ENCODE measurements at regions not wholly inside any gene's neighbourhood (a gene's known extent, or its start where the extent isn't known, plus 50 kb on each side); places are given as distances from the start of the nearest gene placed in this dataset.
"Not testable (repeated sequence)": the region's sequence is repeated elsewhere in the genome, so short reads cannot be mapped to it uniquely, and the experiment has no call there.

DNA sequence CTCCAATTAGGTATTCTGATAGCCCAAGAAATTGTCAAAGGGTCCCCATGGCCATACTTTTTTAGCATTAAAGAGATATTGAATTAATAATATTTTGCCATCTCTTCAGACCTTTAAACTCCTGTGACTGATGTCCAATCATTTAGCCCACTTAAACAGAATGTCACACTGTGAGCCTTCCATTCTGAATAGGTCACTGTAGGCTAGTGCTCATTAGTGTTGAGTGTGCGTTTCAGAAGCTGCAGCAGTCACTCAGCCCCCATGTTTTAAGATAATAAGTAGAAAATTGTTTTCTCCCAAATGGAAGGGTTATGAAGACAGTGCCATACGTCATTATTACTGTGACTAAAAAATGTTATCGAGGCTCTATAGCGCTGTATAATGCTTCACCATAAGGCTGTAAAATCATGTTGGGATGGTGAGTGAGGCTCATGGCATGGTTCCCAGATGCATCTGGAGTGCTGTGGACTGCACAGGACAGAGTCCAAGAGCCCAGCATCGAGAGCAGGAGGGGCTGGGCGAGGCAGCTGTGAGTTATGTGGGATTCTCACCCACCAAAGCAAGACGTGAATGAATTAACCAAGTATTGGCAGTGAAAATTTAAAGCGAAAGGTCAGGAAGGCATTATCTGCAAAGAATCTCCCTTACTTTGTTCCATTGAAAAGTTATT is 2112.9 kb upstream of the WWC1 start:
- no peak for DNase-seq

DNA sequence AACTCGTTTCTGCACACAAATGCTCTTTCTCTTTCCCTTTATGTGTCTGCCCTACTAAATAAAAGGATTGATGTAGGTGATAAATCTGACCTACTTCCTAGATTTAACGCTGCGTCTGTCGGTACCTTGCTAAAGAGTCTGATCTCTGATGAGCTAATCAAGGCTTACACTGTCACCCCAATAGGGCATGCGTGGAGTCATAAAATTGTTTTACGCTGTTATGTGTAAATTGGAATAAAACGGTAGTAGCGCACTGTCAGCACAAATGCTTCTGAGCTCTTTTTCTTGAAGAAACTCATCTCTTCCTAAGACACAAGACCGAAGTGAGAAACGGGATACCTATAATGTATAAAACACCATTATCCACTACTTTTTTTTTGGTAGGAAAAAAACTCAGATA is 2106.3 kb upstream of the WWC1 start:
- no peak for DNase-seq

DNA sequence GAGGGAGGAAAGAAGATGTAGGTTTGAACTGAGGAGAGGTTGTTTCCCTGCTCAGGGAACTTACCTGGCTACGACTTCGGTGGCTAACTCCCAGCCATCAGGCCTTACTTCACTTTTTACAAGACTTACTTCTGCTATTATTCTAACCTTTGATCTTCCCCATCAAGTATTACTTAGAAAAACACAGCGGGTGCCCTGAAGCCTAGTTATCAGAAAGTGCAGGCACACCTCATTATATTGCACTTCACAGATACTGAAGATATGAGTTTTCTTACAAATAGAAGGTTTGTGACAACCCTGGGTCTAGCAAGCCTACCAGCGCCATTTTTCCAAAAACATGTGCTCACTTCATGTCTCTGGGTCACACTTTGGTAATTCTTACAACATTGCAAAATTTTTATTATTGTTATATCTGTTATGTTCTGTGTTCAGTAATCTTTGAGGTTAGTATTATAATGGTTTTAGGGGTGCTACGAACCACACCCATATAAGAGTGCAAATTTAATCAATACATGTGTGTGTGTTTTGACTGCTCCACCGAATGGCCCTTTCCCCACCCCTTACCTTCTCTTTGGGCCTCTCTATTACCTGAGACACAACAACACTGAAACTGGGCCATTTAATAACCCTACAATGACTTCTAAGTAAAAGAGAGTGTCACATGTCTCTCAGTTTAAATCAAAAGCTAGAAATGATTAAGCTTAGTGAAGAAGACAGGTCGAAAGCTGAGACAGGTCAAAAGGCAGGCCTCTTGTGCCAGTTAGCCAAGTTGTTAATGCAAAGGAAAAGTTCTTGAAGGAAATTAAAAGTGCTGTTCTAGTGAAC is 2102.7 kb upstream of the WWC1 start:
- no peak for DNase-seq

DNA sequence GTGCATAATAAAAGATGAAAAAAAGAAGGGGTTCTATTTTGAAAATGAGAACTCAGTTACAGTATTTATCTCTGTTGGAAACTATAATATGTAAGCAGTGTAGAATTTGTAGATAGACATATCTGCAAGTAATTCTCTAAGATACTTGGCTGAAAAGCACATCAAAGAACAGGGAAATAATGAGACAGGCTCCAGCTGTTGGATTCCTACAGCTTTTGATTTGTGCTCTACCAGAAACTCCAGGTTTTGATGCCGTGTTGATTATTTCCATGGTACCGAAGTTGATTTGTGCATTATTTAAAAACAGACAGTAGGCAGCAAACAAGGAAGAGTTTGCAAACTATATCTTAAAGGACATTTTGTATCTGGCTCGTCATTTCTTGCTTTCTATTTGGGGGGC is 2098.7 kb upstream of the WWC1 start:
- DNase-seq = no peak

DNA sequence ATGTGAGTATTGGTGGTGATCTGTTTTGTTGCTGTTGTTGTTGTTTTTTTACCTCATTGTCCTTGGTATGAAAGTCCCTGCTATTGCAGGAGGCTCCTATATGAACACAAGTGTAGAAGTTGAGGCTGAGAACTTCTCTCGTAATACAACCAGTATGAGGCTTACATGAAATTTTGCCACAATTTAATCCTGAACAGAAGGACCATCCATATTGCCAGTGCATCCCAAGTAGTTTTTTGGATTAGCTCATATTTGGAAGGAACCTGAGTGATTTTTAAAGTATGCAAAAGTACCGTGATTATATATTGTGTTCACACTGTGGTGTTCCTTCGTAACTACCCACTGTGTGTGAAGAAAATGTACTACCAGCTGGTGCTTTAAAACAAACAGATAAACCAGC is 2095.5 kb upstream of the WWC1 start:
- DNase-seq = no peak

DNA sequence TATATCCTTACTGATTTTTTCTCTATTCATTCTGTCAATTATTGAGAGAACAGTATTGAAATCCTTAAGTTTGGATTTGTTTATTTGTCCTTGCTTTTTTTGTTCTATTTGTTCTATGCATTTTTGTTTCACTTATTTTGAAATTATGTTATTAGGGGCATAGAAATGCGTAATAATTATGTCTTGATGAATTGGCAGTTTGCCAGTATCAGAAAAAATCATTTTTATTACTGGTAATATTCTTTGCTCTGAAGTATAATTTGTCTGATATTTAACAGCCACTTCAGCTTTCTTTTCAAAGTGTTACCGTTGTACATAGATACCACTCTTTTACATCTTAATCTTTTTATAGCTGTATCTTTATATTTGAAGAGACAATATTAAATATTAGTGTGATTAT is 2090.9 kb upstream of the WWC1 start:
- DNase-seq = no peak

DNA sequence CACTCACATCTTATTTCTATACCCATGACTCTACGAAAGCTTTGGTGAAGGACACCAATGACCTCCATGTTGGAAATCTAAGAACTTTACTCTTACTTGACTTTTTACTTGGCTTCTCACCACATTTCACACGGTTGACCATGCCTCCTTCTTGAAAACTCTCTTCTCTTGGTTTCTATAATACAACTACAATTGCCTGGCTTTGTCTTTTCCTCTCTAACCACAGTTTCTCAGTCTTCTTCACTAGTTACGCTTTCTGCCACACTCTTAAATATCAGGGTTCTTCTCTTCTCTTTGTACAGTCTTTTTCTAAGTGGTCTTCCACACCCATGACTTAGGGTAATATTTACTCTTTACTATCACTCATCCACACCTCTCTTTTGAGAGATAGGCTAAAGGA is 2079.8 kb upstream of the WWC1 start:
- DNase-seq = no peak

DNA sequence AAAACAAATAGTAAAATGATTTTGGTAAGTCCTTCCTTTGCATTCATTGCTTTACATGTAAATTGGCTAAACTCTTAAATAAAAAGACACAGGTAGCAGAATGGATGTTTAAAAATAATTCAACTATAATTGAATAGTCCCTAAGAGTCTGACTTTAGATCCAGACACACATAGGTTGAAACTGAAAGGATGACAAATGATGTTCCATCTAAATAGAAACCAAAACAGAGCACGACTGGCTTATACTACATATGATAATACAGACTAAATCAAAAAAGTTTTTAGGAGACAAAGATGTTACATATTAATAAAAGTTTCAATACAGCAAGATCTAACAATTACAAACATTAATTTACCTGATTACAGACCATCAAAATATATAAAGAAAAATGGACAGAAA is 2055.1 kb upstream of the WWC1 start:
- DNase-seq = no peak

DNA sequence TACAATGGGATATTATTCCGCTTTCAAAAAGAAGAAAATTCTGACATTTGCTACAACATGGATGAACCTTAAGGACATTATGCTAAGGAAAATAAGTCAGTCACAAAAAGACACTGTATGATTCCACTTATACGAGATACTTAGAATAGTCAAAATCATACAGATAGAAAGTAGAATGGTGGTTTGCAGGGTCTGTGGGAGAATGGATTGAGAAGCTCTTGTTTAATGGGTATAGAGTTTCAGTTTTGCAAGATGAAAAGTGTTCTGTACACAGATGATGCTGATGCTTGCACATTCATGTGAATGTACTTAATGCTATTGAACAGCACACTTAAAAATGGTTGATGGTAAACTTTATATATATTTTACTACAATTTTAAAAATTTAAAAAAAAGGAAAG is 2050.7 kb upstream of the WWC1 start:
- no peak for DNase-seq

DNA sequence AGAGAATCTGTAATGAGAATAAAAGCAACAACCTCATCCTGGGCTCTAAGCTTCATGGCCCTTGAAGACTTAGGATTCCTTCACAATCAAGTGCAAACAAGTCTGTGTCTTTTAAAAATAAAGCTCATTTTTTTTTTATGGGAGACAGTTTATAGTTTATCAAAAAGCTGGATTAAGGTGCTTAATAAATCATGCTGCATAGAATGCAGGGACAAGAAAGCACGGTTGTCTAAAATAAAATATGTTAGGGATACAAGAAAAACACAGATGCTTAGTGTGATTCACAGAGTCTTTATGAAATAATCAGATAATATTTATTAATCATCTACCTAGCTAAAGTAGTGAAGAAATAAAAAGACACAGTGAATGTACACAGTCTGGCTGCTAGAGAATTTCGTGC is 2045.9 kb upstream of the WWC1 start:
- no peak for DNase-seq

DNA sequence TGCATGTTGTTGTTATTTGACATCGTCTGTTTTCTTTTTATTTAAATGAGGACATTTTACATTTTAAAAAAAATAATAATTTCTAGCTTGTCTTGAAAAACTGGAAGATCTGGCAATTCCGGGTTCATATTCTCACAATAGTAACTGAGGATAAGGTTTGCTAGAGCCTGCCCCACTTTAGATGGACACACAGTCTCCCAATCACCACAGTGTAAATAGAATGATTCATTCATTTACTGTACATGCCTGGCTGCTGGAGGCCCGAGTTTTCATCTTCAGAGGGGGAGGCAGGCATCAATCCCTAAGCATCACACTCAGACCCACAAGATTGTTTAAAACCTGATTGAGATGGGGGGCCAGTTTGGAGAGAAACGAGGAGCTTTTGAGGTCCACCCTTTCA is 2039.7 kb upstream of the WWC1 start:
- DNase-seq = no peak

DNA sequence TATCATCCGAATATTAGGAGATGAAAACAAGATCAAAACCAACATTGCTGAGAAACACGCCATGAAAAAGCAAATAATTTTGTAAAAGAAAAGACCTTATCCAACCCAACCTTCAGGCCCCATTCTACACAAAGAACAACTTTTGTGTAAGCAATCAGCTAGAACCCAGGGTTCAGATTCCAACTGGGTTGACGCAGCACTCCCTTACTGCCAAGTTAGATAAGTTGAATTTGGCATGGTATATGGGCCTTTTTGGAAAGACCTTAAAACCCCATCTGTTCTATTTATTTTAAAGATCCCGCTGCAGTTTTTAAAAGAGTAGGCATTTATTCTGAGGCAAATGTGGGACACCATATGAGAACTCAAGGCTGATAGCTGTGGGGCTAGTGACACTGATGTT is 2033.8 kb upstream of the WWC1 start:
- DNase-seq = no peak

DNA sequence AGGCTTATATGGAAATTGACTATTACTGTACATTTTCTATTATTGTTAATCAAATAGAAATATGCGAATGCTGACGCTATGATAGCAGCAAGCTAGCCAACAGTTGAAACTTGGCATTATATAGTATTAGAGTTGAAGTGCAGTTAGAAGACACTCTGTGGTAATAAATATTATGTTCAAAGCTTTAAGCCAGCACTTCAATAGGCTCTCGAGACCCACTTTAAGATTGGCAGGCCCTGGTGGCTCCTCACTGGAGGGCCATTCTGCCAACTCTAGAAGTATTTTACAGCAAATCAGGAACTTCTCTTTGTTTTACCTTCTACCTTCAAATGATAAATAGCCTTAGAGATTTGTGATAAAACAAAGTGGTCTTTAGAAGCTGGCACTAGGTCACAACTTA is 2029.0 kb upstream of the WWC1 start:
- no peak for DNase-seq

DNA sequence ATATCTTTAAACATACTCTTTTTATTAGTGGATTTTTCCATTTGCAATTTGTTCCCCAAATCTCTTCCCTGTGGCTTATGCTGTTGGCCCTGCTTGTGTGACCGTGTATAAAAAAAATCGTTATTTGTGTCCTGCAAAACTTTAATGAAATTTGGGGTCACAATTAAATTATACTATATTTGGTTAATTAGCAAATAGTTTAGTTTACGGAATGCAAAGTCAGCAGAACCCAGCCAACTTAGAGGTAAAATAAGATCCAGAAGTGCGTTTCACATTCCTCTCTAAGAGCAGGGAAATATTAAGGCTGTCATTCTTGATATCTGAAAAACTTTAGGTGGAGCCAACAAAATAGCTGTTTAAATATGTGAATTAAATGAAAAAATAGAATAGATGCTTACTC is 2023.5 kb upstream of the WWC1 start:
- no peak for DNase-seq

DNA sequence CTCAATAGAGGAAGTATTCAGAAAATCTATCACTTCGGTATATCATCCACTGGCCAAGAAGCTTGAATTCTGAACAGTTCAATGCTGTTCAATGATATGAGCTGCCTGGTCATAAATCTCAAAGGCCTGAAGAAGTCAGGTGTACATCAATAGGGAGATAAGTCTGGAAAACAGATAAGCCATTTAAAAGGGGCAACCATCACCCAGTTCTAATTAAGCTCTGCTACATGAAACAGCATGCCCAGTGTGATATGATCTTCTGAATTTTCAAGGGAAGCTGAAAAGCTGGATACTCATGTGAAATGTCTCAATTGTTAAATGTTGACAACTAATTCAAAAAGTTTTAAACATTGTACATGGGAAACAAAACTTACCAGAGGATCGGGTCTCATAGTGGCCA is 2020.7 kb upstream of the WWC1 start:
- no peak for DNase-seq

DNA sequence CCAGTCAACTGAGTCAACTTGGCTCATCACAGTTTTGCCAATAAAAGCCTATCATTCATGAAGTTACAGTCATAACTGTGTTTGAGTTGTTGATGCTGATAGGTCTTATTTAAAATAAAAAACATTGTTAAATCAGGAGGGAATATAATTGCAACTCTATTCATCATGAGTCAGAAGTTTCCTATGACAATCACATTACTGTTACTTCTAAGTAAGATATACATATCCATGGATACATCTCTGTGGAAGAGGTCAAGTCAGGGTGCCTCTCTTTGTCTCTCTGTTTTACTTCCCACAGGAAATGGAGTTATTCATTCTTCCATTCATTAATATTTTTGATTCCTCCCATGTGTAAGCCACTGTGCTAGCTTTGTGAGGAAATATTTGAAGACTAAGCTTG is 2015.4 kb upstream of the WWC1 start:
- DNase-seq = no peak

DNA sequence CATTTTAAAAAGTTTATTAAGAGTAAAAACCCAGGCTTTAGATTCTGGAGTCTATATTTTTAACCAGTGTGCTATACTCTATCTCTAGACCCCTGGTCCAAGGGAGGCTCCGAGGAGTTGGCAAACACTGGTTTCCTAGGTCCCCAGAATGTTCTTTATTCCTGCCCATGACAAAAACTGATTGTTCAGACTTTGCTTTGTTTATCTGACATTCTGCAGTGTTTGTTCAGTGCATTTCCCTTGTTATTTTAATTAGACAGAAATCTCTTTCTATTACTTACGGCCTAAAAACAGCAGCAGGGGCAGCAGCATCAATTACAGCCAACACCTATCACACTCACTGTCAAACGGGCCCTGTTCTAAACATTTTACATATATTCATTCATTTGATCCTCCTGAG is 2011.6 kb upstream of the WWC1 start:
- no peak for DNase-seq

DNA sequence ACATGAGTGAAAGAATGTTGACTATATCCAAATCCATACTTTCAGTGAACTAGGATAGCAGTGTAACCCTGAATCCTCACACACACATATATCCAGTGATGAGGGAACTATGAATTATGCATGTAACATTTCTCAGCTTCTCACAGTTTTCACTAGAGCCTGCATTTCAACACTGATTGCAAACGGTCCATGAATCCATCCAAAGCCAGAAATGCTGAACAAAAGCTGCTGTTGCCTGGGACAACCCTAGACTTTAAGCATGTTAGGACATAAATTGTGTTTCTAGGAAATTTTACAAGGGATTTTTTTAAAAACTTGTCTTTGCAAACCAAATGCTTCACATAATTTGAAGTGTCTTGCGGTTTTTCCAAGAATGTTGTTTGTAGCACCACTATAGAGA is 2010.0 kb upstream of the WWC1 start:
- no peak for DNase-seq

DNA sequence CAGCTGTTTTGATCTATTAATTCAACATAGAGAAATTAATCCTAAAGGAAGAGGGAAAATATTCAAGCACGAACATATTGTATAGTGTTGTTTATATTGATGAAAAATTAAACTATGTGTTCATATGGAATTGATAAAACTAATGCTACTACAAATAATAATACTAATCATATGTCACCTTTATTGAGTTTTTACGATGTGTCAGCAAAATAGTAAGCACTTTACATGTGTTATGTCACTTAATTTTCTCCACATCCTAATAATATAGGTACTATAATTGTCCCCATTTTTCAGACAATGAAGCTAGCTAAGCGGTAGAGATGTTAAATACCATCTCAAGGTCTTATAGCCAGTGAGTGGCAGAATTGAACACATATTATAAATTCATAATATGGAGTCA is 2008.5 kb upstream of the WWC1 start:
- DNase-seq = no peak

DNA sequence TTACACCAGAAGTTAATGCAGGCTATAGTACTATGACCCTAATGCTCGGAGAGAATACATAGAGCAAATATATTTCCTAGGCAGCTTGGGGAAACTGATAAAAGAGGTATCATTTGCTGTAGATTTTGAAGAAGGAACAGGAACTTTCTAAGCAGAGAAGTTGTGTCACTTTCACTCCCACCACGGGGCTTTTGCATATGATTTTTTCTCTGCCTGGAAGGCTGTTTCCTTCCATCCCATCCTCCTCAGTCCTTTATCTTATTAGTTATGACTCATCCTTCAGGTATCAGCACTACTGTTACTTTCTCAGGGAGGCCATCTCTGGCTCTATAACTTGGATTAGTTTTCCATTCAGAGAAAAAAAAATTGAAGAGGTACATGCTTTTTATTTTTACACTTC is 2006.1 kb upstream of the WWC1 start:
- no peak for DNase-seq

DNA sequence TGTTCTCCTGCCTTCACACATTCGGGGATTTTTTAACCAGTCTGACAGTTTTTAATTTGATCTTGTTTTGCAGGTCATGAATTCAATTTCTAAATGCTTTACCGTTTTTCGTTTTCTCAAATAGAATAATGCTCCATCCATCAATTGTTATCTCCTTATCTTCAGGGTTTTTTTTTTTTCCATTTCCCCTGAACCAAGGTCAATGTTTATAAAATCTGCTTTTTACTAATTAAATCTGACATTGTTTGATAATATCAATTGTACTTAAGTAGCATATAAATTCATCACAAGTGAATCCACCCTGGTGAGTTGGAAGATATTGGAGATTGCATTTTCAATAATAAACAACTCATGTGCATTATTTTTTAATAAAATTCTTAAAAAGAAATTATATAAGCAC is 2004.6 kb upstream of the WWC1 start:
- no peak for DNase-seq

DNA sequence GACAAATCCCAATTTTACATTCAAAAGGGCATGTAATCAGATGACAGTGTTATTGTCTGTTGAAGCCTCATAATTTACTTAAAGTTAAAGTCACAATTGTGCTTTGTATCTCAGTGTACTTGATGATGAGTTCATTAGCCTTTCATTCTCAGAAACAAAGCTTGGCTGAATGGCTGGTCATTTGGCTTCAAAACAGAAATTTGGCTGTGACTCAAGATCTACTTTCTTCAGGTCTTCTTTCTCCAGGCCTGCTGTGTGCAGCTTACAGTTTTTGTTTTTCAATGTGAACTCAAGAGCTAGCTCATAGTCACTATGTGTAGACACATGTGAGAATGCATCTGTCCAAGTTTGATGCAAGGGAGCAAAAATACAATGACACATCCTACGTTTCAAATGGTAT is 2003.6 kb upstream of the WWC1 start:
- no peak for DNase-seq

DNA sequence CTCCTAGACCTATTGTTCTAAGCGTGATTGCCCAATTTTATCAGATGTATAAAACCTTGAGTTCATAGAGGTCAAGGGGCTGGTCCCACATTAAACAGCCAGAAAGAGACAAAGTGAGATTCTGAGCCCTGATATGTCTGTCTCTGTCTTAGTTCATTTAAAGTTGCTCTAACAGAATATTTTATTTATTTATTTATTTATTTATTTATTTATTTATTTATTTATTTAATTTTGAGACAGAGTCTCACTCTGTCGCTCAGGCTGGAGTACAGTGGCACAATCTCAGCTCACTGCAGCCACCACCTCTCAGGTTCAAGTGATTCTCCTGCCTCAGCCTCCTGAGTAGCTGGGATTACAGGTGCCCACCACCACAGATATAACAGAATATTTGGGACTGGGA is 1999.6 kb upstream of the WWC1 start:
- DNase-seq = not testable (repeated sequence)

DNA sequence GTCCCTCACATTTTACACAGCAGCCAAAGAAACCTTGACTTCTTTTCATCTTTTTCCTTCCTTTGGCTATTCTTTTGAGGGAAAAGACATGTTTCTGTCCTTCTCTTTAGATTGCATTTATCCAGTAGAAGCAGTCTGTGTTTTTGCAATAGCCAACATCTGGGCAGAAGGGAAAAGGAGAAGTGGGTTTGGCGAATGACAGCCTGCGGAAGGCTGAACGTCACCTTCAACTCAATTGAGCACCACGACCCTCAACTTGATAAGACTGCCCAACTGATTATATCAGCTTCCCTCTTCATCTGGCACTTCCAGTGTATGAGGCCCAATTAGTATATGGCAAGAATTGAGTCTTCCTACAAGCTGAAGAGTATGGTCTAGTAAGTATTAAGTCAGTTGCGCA is 1997.6 kb upstream of the WWC1 start:
- DNase-seq = no peak

DNA sequence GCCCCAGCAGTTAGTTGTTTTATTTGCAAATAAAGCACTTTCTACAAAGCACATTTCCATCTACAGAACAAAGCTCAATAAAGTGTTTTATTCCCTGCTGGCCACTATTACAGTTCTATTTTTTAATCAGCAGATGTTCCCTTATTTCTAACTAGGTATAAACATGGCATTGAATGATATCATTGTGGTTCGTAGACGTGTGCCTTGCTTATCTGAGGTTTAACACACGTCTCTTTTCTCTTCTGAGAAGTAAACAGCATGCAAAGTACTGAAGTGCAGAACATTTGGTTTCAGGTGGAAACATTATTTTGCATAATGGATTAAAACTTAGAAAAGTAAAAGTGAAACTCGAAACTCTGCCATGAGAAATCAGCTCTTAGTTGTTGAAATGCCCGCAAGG is 1989.3 kb upstream of the WWC1 start:
- DNase-seq = no peak
